ENCODE measurements at regions not wholly inside any gene's neighbourhood (a gene's known extent, or its start where the extent isn't known, plus 50 kb on each side); places are given as distances from the start of the nearest gene placed in this dataset.
A peak's percentile ranks its signal among the peaks of the same experiment; 100 is the strongest.
"Not testable (repeated sequence)": the region's sequence is repeated elsewhere in the genome, so short reads cannot be mapped to it uniquely, and the experiment has no call there.

DNA sequence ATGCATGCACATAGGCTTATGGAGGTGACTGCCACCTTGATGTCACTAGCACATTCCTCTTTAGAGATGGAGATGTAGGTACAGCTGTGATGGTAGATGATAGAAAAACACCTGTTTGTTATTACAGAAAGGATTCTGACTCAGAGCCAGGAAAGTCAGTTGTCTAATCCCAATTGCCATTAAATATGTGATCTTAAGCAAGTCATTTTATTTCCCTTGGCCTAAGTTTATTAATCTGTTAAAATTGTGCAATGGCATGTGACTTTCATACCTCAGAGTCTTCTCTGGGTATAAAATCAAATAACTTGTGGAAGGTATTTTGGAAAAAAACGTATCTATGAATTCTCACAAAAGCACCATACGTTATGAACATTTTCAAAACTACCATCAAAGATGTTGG, 123.9 kb upstream of the BET1 start:
- DNase-seq (no peak), ATAC-seq (no peak)
- Mint-ChIP-seq H3K36me3 (ENCODE audit: low read depth) (no peaks in the 10 kb centered on the region), H3K27me3 (peaks cover 35% of the 10 kb centered on the region), H3K4me3 (no peak overlapping the region), H3K4me1 (no peaks in the 10 kb centered on the region), H3K27ac (no peak overlapping the region)
- no peaks in the 10 kb centered on the region for H3K9me3 ChIP-seq (ENCODE audit: control insufficient read depth, low read length, poor library complexity, severe bottlenecking)

DNA sequence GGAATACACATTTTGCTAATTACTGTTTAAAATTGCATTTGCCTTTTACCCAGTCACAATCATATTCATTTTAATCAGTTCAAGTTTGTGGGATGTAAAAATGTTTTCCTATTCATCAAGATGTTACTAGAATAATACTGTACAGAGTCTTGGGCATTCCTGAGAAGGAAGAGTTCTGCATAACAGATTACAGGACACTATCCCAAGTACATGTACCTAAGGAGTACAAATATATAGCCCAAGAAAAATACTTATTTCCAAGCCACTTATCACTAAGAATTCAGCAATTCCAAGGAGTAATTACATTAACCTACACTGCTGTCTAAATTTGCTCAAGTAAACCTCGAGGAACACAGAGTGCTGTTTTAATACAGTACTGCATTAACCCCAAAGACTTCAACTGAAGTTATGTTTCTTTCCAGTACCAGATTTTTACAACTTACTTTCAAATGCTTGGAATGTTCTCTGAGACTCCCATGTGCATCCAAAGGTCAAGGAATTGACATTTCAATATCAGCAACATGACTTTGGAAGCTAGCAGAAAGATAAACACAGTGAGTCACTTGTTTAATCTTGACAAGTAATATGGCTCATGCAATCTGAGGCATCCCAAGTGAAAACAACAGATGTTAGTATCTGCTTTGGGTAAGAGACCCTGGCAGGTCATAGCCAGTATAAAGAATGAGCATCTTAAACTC, 125.4 kb upstream of the BET1 start:
- H3K9me3 ChIP-seq (ENCODE audit: control insufficient read depth, low read length, poor library complexity, severe bottlenecking) = no peaks in the 10 kb centered on the region
- H3K4me3 Mint-ChIP-seq = no peak overlapping the region
- peaks cover 34% of the 10 kb centered on the region for H3K27me3 Mint-ChIP-seq
- H3K36me3 Mint-ChIP-seq (ENCODE audit: low read depth) = no peaks in the 10 kb centered on the region
- H3K4me1 Mint-ChIP-seq = no peaks in the 10 kb centered on the region
- DNase-seq (no peak), ATAC-seq (no peak)
- no peak overlapping the region for H3K27ac Mint-ChIP-seq

- Mint-ChIP-seq H3K36me3 (ENCODE audit: low read depth) (no peaks in the 10 kb centered on the region), H3K4me3 (no peak overlapping the region), H3K27ac (no peak overlapping the region), H3K27me3 (peaks cover 32% of the 10 kb centered on the region), H3K4me1 (no peaks in the 10 kb centered on the region)
- no peaks in the 10 kb centered on the region for H3K9me3 ChIP-seq (ENCODE audit: control insufficient read depth, low read length, poor library complexity, severe bottlenecking)
- ATAC-seq (no peak), DNase-seq (no peak)
Measured at GRCh38 chr7:94130716-94131115, 126.6 kb upstream of the BET1 start.

- Mint-ChIP-seq H3K27ac (no peak overlapping the region), H3K4me1 (no peaks in the 10 kb centered on the region), H3K36me3 (ENCODE audit: low read depth) (no peaks in the 10 kb centered on the region), H3K27me3 (peaks cover 33% of the 10 kb centered on the region), H3K4me3 (no peak overlapping the region)
- no peak for ATAC-seq
- no peaks in the 10 kb centered on the region for H3K9me3 ChIP-seq (ENCODE audit: control insufficient read depth, low read length, poor library complexity, severe bottlenecking)
- DNase-seq = no peak
Measured at GRCh38 chr7:94133460-94133859, 129.3 kb upstream of the BET1 start.

GRCh38 chr7:94135180-94135579, 131.0 kb upstream of the BET1 start:
- Mint-ChIP-seq H3K4me3 (no peak overlapping the region), H3K4me1 (no peaks in the 10 kb centered on the region), H3K27me3 (peaks cover 21% of the 10 kb centered on the region), H3K27ac (no peak overlapping the region), H3K36me3 (ENCODE audit: low read depth) (no peaks in the 10 kb centered on the region)
- H3K9me3 ChIP-seq (ENCODE audit: control insufficient read depth, low read length, poor library complexity, severe bottlenecking) = no peaks in the 10 kb centered on the region
- ATAC-seq (no peak), DNase-seq (no peak)

DNA sequence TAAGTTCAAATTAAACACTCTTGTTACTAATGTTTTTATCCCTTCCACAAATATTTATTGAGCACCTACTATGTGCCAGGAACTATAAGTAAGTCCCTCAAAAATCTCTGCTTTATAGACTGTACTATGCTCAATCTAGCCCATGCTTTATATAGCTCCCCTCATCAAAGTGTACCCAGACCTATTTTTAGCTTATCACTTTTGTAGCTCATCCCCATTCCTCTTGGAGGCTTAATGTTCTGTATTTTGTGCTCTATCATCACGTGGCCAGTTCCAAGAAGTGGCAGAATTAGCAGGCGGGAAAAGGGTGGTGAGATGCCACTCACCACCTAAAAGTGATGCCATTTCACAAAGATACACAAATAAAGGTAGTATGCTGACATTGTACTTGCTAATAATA, 138.1 kb upstream of the BET1 start:
- Mint-ChIP-seq H3K27me3 (peaks cover 5% of the 10 kb centered on the region), H3K4me3 (no peak overlapping the region), H3K36me3 (ENCODE audit: low read depth) (no peaks in the 10 kb centered on the region), H3K27ac (no peak overlapping the region), H3K4me1 (no peaks in the 10 kb centered on the region)
- H3K9me3 ChIP-seq (ENCODE audit: control insufficient read depth, low read length, poor library complexity, severe bottlenecking) = no peaks in the 10 kb centered on the region
- DNase-seq (no peak), ATAC-seq (no peak)

DNA sequence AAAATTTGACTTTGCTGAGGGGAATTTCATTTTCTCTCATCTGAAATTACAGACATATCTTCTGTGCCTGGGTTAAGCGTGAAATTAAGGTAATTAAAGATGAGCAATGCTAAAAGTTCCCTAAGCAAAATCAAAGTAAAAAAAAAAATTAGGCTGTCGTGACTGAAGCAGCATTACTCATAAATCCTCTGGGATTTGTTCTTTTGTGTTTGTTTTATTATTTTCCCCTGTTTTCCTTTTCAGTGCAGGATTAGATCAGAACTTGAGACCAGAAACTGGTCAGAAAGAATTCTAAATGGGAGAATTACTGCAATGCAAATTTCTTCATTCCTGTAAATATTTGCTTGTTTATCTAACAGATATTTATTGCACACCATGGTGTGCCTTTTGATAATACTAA, 141.4 kb upstream of the BET1 start:
- no peaks in the 10 kb centered on the region for H3K4me1 Mint-ChIP-seq
- no peaks in the 10 kb centered on the region for H3K36me3 Mint-ChIP-seq (ENCODE audit: low read depth)
- no peak overlapping the region for H3K4me3 Mint-ChIP-seq
- H3K9me3 ChIP-seq (ENCODE audit: control insufficient read depth, low read length, poor library complexity, severe bottlenecking) = no peaks in the 10 kb centered on the region
- peaks cover 7% of the 10 kb centered on the region for H3K27me3 Mint-ChIP-seq
- H3K27ac Mint-ChIP-seq = no peak overlapping the region
- DNase-seq (no peak), ATAC-seq (no peak)

DNA sequence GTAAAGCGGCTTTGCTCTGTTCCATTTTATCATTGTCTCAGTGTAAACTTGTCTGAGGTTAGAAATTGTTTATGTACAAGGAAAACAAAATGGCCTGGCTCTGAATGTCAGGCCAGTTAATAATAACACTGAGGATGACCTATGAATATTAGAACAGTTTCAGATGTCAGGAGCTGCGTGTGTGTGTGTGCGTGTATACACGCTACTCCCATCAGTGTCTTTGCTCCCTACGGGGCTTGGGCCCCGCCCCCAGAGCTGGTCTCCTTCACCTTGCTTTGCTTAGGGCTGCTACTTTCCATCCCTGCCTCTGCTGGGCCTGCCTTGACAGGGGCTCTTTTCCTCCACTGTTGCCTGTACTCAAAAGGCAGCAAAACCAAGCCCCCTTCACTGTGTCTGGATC, 142.3 kb upstream of the BET1 start:
- ATAC-seq (no peak), DNase-seq (no peak)
- H3K9me3 ChIP-seq (ENCODE audit: control insufficient read depth, low read length, poor library complexity, severe bottlenecking) = no peaks in the 10 kb centered on the region
- peaks cover 7% of the 10 kb centered on the region for H3K27me3 Mint-ChIP-seq
- no peaks in the 10 kb centered on the region for H3K36me3 Mint-ChIP-seq (ENCODE audit: low read depth)
- no peak overlapping the region for H3K27ac Mint-ChIP-seq
- H3K4me3 Mint-ChIP-seq = no peak overlapping the region
- no peaks in the 10 kb centered on the region for H3K4me1 Mint-ChIP-seq

- no peaks in the 10 kb centered on the region for H3K4me1 Mint-ChIP-seq
- no peak overlapping the region for H3K27ac Mint-ChIP-seq
- no peaks in the 10 kb centered on the region for H3K9me3 ChIP-seq (ENCODE audit: control insufficient read depth, low read length, poor library complexity, severe bottlenecking)
- H3K27me3 Mint-ChIP-seq = peaks cover 10% of the 10 kb centered on the region
- DNase-seq (no peak), ATAC-seq (no peak)
- peaks cover under 1% of the 10 kb centered on the region for H3K36me3 Mint-ChIP-seq (ENCODE audit: low read depth)
- H3K4me3 Mint-ChIP-seq = no peak overlapping the region
Measured at GRCh38 chr7:94149789-94150545, 145.8 kb upstream of the BET1 start.

- peaks cover 2% of the 10 kb centered on the region for H3K36me3 Mint-ChIP-seq (ENCODE audit: low read depth)
- H3K4me3 Mint-ChIP-seq = no peak overlapping the region
- H3K27me3 Mint-ChIP-seq = peaks cover 12% of the 10 kb centered on the region
- H3K27ac Mint-ChIP-seq = no peak overlapping the region
- H3K4me1 Mint-ChIP-seq = no peaks in the 10 kb centered on the region
- DNase-seq (no peak), ATAC-seq (no peak)
- H3K9me3 ChIP-seq (ENCODE audit: control insufficient read depth, low read length, poor library complexity, severe bottlenecking) = no peaks in the 10 kb centered on the region
Measured at GRCh38 chr7:94154182-94154581, 150.0 kb upstream of the BET1 start.

GRCh38 chr7:94154858-94155257, 150.7 kb upstream of the BET1 start:
- Mint-ChIP-seq H3K27me3 (peaks cover 7% of the 10 kb centered on the region), H3K27ac (no peak overlapping the region), H3K4me3 (no peak overlapping the region), H3K4me1 (no peaks in the 10 kb centered on the region), H3K36me3 (ENCODE audit: low read depth) (peaks cover 2% of the 10 kb centered on the region)
- ATAC-seq (no peak), DNase-seq (no peak)
- H3K9me3 ChIP-seq (ENCODE audit: control insufficient read depth, low read length, poor library complexity, severe bottlenecking) = no peaks in the 10 kb centered on the region

- not testable (repeated sequence) for ATAC-seq; H3K4me1 Mint-ChIP-seq; H3K27ac Mint-ChIP-seq; H3K4me3 Mint-ChIP-seq; H3K9me3 ChIP-seq (ENCODE audit: control insufficient read depth, low read length, poor library complexity, severe bottlenecking); H3K27me3 Mint-ChIP-seq; DNase-seq; H3K36me3 Mint-ChIP-seq (ENCODE audit: low read depth)
Measured at GRCh38 chr7:94157659-94158306, 153.6 kb upstream of the BET1 start.

DNA sequence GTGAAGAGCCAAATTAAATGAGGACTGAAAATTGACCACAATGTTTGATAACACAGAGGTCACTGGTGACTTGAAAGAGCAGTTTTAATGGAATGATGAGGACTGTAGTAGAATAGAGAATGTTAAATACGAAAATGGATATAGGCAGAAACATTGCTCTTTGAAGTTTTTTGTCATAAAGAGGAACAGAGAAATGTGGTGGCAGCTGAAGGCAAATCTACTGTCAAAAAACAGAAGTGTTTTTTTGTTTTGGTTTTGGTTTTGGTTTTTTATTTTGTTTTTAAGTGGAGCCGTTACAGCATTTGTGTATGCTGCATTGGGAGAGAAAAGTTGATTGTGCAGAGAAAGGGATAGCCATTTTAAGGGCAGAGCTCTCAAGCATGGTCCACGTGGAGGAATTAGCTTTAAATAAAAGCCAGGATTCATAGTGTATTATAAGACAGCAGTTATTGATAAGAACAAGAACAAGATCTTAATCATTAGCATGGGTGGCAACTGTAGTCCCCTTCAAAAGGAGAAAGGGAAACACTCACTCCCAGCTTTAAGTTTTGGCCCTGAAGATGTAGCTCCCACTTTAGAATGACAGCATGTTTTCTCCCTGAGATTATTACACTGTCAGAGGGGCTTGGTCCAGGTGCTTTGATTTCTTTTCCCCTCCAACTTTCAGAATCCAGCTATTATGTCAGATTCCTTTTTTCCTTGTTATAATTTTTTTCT, 156.7 kb upstream of the BET1 start:
- no peaks in the 10 kb centered on the region for H3K36me3 Mint-ChIP-seq (ENCODE audit: low read depth)
- DNase-seq = no peak

More for the DNA sequence above, 156.7 kb upstream of the BET1 start:
- ATAC-seq = peak; percentile 21
- peaks cover 8% of the 10 kb centered on the region for H3K4me1 Mint-ChIP-seq
- no peak overlapping the region for H3K27ac Mint-ChIP-seq
- no peaks in the 10 kb centered on the region for H3K27me3 Mint-ChIP-seq
- H3K9me3 ChIP-seq (ENCODE audit: control insufficient read depth, low read length, poor library complexity, severe bottlenecking) = no peaks in the 10 kb centered on the region
- H3K4me3 Mint-ChIP-seq = peak overlapping the region; percentile 42

Measured in T-helper 17 cell (primary cell).